ENCODE measurements at regions not wholly inside any gene's neighbourhood (a gene's known extent, or its start where the extent isn't known, plus 50 kb on each side); places are given as distances from the start of the nearest gene placed in this dataset.

DNA sequence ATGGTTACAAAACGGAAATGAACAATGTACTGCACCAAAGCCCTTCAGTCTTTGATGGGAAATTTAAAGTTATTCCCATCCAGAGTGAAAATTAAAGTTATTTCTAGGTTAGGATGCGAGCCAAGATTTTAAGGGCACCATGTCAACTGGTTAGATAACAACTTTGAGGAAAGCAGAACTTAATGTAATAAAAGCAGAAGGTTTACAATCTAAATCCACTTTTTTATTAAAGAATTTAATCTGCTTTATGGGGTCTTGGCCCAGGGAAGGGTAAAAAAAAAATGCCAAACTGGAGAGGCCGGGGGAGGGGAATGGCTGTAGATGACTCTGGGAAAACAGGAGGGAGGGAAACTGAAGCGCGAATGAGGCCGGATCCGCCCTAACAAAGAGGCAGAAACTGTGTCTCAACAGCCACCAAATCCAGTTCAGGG, 108.2 kb upstream of the ATF7IP start:
- Histone ChIP-seq H3K4me2 (ENCODE audit: low read length) (peak overlapping the region; percentile 60), H3K4me3 (ENCODE audit: low read length) (peak overlapping the region; percentile 60)

DNA sequence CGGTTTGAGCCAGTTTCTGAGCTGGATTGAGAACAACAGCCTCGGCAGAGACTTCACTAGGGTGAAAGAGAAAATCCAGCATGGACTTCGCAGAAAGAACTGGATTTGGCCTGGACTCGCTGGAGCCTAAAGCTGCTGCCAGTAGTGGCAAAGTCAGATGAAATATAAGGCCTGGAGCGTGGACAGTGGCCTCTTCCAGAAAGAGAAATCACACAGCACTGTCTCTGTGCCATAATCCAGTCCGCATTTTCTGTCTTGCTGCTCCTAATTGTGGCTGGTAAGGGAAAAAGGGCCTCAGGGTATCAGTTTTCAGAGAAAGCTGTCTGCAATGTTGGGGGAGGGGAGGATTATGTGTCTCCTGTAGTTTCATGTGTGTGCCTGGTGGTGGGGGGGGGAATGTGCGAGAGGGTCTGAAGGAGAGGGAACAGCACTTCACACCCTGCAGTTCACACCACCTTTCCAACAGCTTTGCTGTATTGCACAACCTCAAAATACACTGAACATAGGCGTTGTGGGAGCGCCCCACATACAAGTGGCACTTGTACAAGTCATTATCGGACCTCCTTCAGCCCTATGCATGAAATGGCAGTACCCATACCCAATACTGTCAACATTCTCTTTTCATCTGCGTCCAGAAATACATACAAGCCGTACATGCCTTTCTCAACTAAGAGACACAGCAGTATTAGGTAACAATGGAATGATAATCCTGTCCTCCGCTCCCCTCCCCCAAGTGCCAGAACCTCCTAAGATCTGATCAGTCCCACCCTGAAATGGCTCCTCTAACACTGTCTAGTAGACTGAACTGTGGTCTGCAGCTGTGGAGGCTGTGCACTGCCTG, 107.5 kb upstream of the ATF7IP start:
- Histone ChIP-seq H3K4me2 (ENCODE audit: low read length) (peak overlapping the region; percentile 60), H3F3A (ENCODE audit: control insufficient read depth, insufficient read depth) (peaks cover 10% of the 10 kb centered on the region), H3K4me1 (ENCODE audit: control insufficient read depth, low read length) (peaks cover 49% of the 10 kb centered on the region), H3K9me3 (ENCODE audit: control insufficient read depth, insufficient read depth, low read length) (peaks cover 51% of the 10 kb centered on the region), H3K27me3 (ENCODE audit: control insufficient read depth, low read length) (no peaks in the 10 kb centered on the region), H3K27ac (ENCODE audit: low read depth, low read length) (peak overlapping the region; percentile 90), H3K79me2 (ENCODE audit: control insufficient read depth, low read length) (no peaks in the 10 kb centered on the region), H4K20me1 (ENCODE audit: control insufficient read depth, insufficient read depth, low read depth, low read length) (no peaks in the 10 kb centered on the region), H3K9me2 (replicated peaks; ENCODE audit: control insufficient read depth, low read length) (no peaks in the 10 kb centered on the region), H3K36me3 (ENCODE audit: control insufficient read depth, low read length) (peaks cover 26% of the 10 kb centered on the region), H3K4me3 (ENCODE audit: low read length) (peak overlapping the region; percentile 60)
- no peak for TF ChIP-seq CTCF (IDR thresholded peaks at IDR 0.05; ENCODE audit: low read depth, low read length, poor library complexity, severe bottlenecking)
- TF ChIP-seq EZH2phosphoT487 (IDR thresholded peaks at IDR 0.05; ENCODE audit: borderline replicate concordance, low read length), result no peak

More for the DNA sequence above, 108.2 kb upstream of the ATF7IP start:
- H3K27me3 ChIP-seq (ENCODE audit: control insufficient read depth, low read length), result no peaks in the 10 kb centered on the region
- no peak for TF ChIP-seq CTCF (IDR thresholded peaks at IDR 0.05; ENCODE audit: low read depth, low read length, poor library complexity, severe bottlenecking)
- TF ChIP-seq EZH2phosphoT487 (IDR thresholded peaks at IDR 0.05; ENCODE audit: borderline replicate concordance, low read length), result no peak
- no peaks in the 10 kb centered on the region for H3K79me2 ChIP-seq (ENCODE audit: control insufficient read depth, low read length)
- H3F3A ChIP-seq (ENCODE audit: control insufficient read depth, insufficient read depth), result peaks cover 8% of the 10 kb centered on the region
- H3K9me2 ChIP-seq (replicated peaks; ENCODE audit: control insufficient read depth, low read length), result no peaks in the 10 kb centered on the region
- no peaks in the 10 kb centered on the region for H4K20me1 ChIP-seq (ENCODE audit: control insufficient read depth, insufficient read depth, low read depth, low read length)
- peak overlapping the region; percentile 90 for H3K27ac ChIP-seq (ENCODE audit: low read depth, low read length)
- peaks cover 26% of the 10 kb centered on the region for H3K36me3 ChIP-seq (ENCODE audit: control insufficient read depth, low read length)
- peaks cover 50% of the 10 kb centered on the region for H3K4me1 ChIP-seq (ENCODE audit: control insufficient read depth, low read length)
- peaks cover 51% of the 10 kb centered on the region for H3K9me3 ChIP-seq (ENCODE audit: control insufficient read depth, insufficient read depth, low read length)

- no peaks in the 10 kb centered on the region for H3K9me2 ChIP-seq (replicated peaks; ENCODE audit: control insufficient read depth, low read length)
- TF ChIP-seq CTCF (IDR thresholded peaks at IDR 0.05; ENCODE audit: low read depth, low read length, poor library complexity, severe bottlenecking) (no peak), EZH2phosphoT487 (IDR thresholded peaks at IDR 0.05; ENCODE audit: borderline replicate concordance, low read length) (no peak)
- H3K4me2 ChIP-seq (ENCODE audit: low read length), result peak overlapping the region; percentile 60
- no peaks in the 10 kb centered on the region for H3K27me3 ChIP-seq (ENCODE audit: control insufficient read depth, low read length)
- no peaks in the 10 kb centered on the region for H3K79me2 ChIP-seq (ENCODE audit: control insufficient read depth, low read length)
- H3K27ac ChIP-seq (ENCODE audit: low read depth, low read length), result peak overlapping the region; percentile 90
- H3K36me3 ChIP-seq (ENCODE audit: control insufficient read depth, low read length), result peaks cover 26% of the 10 kb centered on the region
- H3K4me3 ChIP-seq (ENCODE audit: low read length), result peak overlapping the region; percentile 60
- H3F3A ChIP-seq (ENCODE audit: control insufficient read depth, insufficient read depth), result peaks cover 10% of the 10 kb centered on the region
- H3K4me1 ChIP-seq (ENCODE audit: control insufficient read depth, low read length), result peaks cover 47% of the 10 kb centered on the region
- H4K20me1 ChIP-seq (ENCODE audit: control insufficient read depth, insufficient read depth, low read depth, low read length), result no peaks in the 10 kb centered on the region
- H3K9me3 ChIP-seq (ENCODE audit: control insufficient read depth, insufficient read depth, low read length), result peaks cover 51% of the 10 kb centered on the region
Observed at GRCh38 chr12:14258575-14258940, 106.9 kb upstream of the ATF7IP start.

All from DOHH2 (cell line).